ENCODE measurements at regions not wholly inside any gene's neighbourhood (a gene's known extent, or its start where the extent isn't known, plus 50 kb on each side); places are given as distances from the start of the nearest gene placed in this dataset.

GRCh38 chr2:59924346-59924745 is 629.1 kb downstream of the BCL11A start:
- TF ChIP-seq CTCF (conservative IDR thresholded peaks at IDR 0.05) (no peak), EZH2 (IDR thresholded peaks at IDR 0.05; ENCODE audit: low read depth) (no peak)

Measured in PC-9 (cell line).